HG03135 (cell line): ENCODE measurements at regions not wholly inside any gene's neighbourhood (a gene's known extent, or its start where the extent isn't known, plus 50 kb on each side); places are given as distances from the start of the nearest gene placed in this dataset.

Source experiments
- ATAC-seq: cut with Tn5 transposase; IDR thresholded peaks from one replicate; pipeline ENCODE4 v1.9.1; 2021; ENCODE audit warnings: mild to moderate bottlenecking, moderate library complexity; ENCODE audit not compliant: unreplicated experiment

DNA sequence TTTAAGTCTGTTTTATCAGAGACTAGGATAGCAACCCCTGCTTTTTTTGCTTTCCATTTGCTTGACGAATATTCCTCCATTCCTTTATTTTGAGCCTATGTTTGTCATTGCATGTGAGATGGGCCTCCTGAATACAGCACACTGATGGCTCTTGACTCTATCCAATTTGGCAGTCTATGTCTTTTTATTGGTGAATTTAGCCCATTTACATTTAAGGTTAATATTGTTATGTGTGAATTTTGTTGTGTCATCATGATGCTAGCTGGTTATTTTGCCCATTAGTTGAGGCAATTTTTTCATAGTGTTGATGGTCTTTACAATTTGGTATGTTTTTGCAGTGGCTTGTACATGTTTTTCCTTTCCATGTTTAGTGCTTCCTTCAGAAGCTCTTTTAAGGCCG is 50.7 kb upstream of the PDE4B start:
- ATAC-seq = no peak
